ENCODE measurements at regions not wholly inside any gene's neighbourhood (a gene's known extent, or its start where the extent isn't known, plus 50 kb on each side); places are given as distances from the start of the nearest gene placed in this dataset.

GRCh38 chr7:156499247-156499881 is 141.2 kb upstream of the RNF32 start:
- Histone ChIP-seq H3K4me1 (peaks cover 0 to 9% (median 0%) of the 10 kb centered on the region in 3 donors), H3K9me3 (peaks cover 0 to 4% (median 0%) of the 10 kb centered on the region in 3 donors), H3K27ac (no peak overlapping the region), H3K27me3 (no peaks in the 10 kb centered on the region), H3K36me3 (no peaks in the 10 kb centered on the region), H3K4me3 (no peak overlapping the region)
- TF ChIP-seq POLR2A (IDR thresholded peaks at IDR 0.05) = no peak
- TF ChIP-seq, protein P1, sequence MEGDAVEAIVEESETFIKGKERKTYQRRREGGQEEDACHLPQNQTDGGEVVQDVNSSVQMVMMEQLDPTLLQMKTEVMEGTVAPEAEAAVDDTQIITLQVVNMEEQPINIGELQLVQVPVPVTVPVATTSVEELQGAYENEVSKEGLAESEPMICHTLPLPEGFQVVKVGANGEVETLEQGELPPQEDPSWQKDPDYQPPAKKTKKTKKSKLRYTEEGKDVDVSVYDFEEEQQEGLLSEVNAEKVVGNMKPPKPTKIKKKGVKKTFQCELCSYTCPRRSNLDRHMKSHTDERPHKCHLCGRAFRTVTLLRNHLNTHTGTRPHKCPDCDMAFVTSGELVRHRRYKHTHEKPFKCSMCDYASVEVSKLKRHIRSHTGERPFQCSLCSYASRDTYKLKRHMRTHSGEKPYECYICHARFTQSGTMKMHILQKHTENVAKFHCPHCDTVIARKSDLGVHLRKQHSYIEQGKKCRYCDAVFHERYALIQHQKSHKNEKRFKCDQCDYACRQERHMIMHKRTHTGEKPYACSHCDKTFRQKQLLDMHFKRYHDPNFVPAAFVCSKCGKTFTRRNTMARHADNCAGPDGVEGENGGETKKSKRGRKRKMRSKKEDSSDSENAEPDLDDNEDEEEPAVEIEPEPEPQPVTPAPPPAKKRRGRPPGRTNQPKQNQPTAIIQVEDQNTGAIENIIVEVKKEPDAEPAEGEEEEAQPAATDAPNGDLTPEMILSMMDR (IDR thresholded peaks at IDR 0.05) = no peak
- DNase-seq = no peak
- WGBS, 2 donors = 70 to 76% methylated on average over 12 of the region's 12 CpGs
- intact Hi-C loops (cut with DNase I) = no loop called here

- DNase-seq = no peak
- H3K36me3 ChIP-seq = no peaks in the 10 kb centered on the region
- WGBS, 2 donors = 67 to 73% methylated on average over 12 to 15 of the region's 17 CpGs
- intact Hi-C loops (cut with DNase I) = no loop called here
- peaks cover 0 to 9% (median 0%) of the 10 kb centered on the region in 3 donors for H3K4me1 ChIP-seq
- no peaks in the 10 kb centered on the region for H3K27me3 ChIP-seq
- TF ChIP-seq POLR2A (IDR thresholded peaks at IDR 0.05) = no peak
- TF ChIP-seq, protein P1 (IDR thresholded peaks at IDR 0.05) = no peak
- no peak overlapping the region for H3K27ac ChIP-seq
- peaks cover 0 to 4% (median 0%) of the 10 kb centered on the region in 3 donors for H3K9me3 ChIP-seq
- H3K4me3 ChIP-seq = no peak overlapping the region
Measured at GRCh38 chr7:156497776-156498509, 142.6 kb upstream of the RNF32 start.

DNA sequence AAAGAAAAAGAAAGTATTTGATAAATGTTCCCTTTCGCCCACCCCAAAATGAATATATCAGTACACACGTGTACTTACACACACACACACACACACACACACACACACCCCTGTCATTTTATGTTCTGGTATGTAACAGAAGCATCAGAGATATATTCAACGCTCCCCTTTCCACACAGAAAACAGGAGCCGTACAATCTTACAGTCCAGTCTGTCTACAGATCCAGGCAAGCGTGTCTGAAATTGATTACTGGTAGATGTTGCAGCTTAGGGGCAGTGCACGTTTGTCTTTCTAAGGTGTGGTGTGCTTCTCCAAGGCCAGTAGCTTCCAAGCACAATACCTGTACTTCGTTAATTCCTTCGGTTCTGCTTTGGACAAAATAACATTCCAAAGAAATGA is 143.7 kb upstream of the RNF32 start:
- Histone ChIP-seq H3K9me3 (peaks cover 0 to 4% (median 0%) of the 10 kb centered on the region in 3 donors), H3K4me3 (no peak overlapping the region), H3K27me3 (no peaks in the 10 kb centered on the region), H3K36me3 (no peaks in the 10 kb centered on the region), H3K4me1 (peaks cover 0 to 9% (median 0%) of the 10 kb centered on the region in 3 donors), H3K27ac (no peak overlapping the region)
- WGBS, 2 donors = 62 to 79% methylated on average over 8 of the region's 8 CpGs
- intact Hi-C loops (cut with DNase I) = no loop called here
- TF ChIP-seq, protein P1 (IDR thresholded peaks at IDR 0.05) = no peak
- TF ChIP-seq POLR2A (IDR thresholded peaks at IDR 0.05) = no peak
- DNase-seq = no peak

DNA sequence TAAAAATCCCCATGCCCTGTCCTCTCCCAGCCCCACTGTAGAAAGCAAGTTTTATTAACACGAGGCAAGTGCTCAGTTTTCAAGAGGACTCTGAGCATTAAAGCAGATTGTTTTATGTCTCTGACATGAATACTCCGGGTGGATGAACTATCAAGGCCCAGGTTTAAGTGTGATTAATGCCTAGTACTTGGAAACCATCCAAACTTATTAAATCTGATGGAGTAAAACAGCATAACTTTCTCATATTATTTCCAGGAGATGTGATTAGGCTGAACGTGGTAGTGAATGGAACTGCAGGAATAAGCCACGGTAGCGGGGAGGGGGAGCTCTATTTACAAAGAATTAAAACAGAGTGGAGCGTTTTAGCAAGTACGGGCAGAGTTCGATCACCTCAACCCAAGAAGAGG is 144.2 kb upstream of the RNF32 start:
- Histone ChIP-seq H3K36me3 (no peaks in the 10 kb centered on the region), H3K4me3 (no peak overlapping the region), H3K27me3 (no peaks in the 10 kb centered on the region), H3K4me1 (peaks cover 0 to 9% (median 0%) of the 10 kb centered on the region in 3 donors), H3K27ac (no peak overlapping the region), H3K9me3 (peaks cover 0 to 4% (median 0%) of the 10 kb centered on the region in 3 donors)
- 29 to 42% methylated on average over 8 of the region's 8 CpGs for WGBS, 2 donors
- intact Hi-C loops (cut with DNase I) = no loop called here
- no peak for DNase-seq
- TF ChIP-seq POLR2A (IDR thresholded peaks at IDR 0.05) = no peak
- TF ChIP-seq, protein P1 (IDR thresholded peaks at IDR 0.05) = no peak

DNA sequence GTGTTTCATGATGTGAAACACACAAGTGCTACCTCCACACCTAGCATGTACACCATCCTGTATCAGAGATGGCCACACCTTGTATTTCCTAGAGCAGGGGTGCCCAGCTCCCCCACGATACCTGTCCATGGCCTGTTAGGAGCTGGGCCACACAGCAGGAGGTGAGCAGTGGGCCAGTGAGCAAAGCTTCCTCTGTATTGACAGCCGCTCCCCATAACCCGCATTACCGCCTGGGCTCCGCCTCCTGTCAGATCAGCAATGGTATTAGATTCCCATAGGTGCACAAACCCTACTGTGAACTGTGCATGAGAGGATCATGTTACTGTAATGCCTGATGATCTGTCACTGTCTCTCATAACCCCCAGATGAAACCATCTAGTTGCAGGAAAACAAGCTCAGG is 145.6 kb upstream of the RNF32 start:
- Histone ChIP-seq H3K36me3 (no peaks in the 10 kb centered on the region), H3K27ac (no peak overlapping the region), H3K4me1 (peaks cover 0 to 9% (median 0%) of the 10 kb centered on the region in 3 donors), H3K4me3 (no peak overlapping the region), H3K9me3 (no peaks in the 10 kb centered on the region), H3K27me3 (no peaks in the 10 kb centered on the region)
- DNase-seq = no peak
- 83 to 90% methylated on average over 4 of the region's 5 CpGs for WGBS, 2 donors
- intact Hi-C loops (cut with DNase I) = no loop called here
- TF ChIP-seq, protein P1 (IDR thresholded peaks at IDR 0.05) = no peak
- no peak for TF ChIP-seq POLR2A (IDR thresholded peaks at IDR 0.05)

Data from esophagus squamous epithelium (tissue), 5 donors.